Lung (tissue), 11 donors: ENCODE measurements at regions not wholly inside any gene's neighbourhood (a gene's known extent, or its start where the extent isn't known, plus 50 kb on each side); places are given as distances from the start of the nearest gene placed in this dataset.

Source experiments
- ATAC-seq: fragments of 200-7000 bp; cut with Tn5 transposase; one replicate; pipeline ENCODE4 v1.9.1; 2020; ENCODE audit warnings: moderate number of reproducible peaks; ENCODE audit not compliant: insufficient read depth, low FRiP score
- DNase-seq, 3 donors: peaks; one replicate each; pipeline ENCODE4 v3.0.0-alpha.2; 2013 to 2017
- H3K27ac ChIP-seq, 2 donors: one replicate each; pipeline ENCODE4 v1.5.1; 2013; ENCODE audit warnings: mild to moderate bottlenecking in 2 of 2, moderate library complexity in 2 of 2, control low read depth in 1 of 2, inconsistent platforms in 1 of 2, low read depth in 1 of 2, low read length in 1 of 2
- H3K27me3 ChIP-seq, 3 donors: one replicate each; pipeline ENCODE4 v1.5.1; 2013; ENCODE audit warnings: low read length in 2 of 3; ENCODE audit not compliant: control insufficient read depth in 3 of 3, insufficient read depth in 3 of 3
- H3K36me3 ChIP-seq, 4 donors: one replicate each; pipeline ENCODE4 v1.5.1; 2013; ENCODE audit warnings: low read length in 4 of 4, mild to moderate bottlenecking in 1 of 4, moderate library complexity in 1 of 4; ENCODE audit not compliant: control insufficient read depth in 4 of 4, insufficient read depth in 4 of 4
- H3K4me1 ChIP-seq, 5 donors: one replicate each; pipeline ENCODE4 v1.5.1; 2013; ENCODE audit warnings: low read length in 5 of 5, mild to moderate bottlenecking in 2 of 5, moderate library complexity in 1 of 5; ENCODE audit not compliant: control insufficient read depth in 5 of 5, insufficient read depth in 5 of 5
- H3K4me3 ChIP-seq: one replicate; pipeline ENCODE4 v1.5.1; 2013; ENCODE audit warnings: mild to moderate bottlenecking, control low read depth, moderate library complexity
- H3K9ac ChIP-seq, 2 donors: one replicate each; pipeline ENCODE4 v1.5.1; 2013; ENCODE audit warnings: low read length in 2 of 2, control low read depth in 1 of 2; ENCODE audit not compliant: insufficient read depth in 1 of 2
- H3K9me3 ChIP-seq, 4 donors: one replicate each; pipeline ENCODE4 v1.5.1; 2013; ENCODE audit warnings: low read length in 3 of 4, mild to moderate bottlenecking in 1 of 4, moderate library complexity in 1 of 4; ENCODE audit not compliant: control insufficient read depth in 4 of 4, insufficient read depth in 3 of 4
- WGBS, 2 donors: extraction: QIAGEN DNeasy Blood & Tissue Kit; methylation state at CpG; one replicate each; pipeline ENCODE4 v1.1.7; 2013; 5-methylcytosine and 5-hydroxymethylcytosine counted together
- TF ChIP-seq, protein P1 (sequence below): IDR thresholded peaks from 2 replicates; pipeline ENCODE4 v1.5.1; 2012; ENCODE audit warnings: mild to moderate bottlenecking; ENCODE audit errors: control extremely low read depth, extremely low read depth
- donor health status: control.
- donor health status: control.
- donor health status: Bipolar disorder and iron deficiency.
- donor health status: healthy.
- donor health status: DM: yes; HTN: yes; CAD: no.

DNA sequence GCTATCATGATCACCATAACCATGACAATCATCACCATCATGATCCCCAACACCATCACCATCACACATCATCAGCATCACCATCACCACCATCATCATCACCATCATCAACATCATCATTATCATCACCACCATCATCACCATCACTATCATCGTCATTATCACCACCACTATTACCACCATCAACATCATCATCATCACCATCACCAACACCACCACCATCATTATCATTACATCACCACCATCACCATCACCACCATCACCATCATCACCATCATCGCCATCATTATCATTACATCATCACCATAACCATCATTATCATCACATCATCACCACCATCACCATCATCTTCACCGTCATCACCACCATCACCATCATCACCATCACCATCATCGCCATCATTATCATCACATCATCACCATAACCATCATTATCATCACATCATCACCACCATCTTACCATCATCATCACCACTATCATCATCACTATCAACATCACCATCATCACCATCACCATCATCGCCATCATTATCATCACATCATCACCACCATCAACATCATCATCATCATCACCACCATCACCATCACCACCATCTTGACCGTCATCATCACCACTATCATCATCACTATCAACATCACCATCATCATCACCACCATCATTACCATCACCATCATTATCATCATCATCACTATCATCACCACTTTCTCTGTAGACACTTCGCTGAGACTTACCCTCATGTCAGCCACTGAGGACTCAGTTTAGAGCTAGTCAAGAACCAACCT, 366.0 kb downstream of the C16orf95 start:
- no peaks in the 10 kb centered on the region for H3K36me3 ChIP-seq
- H3K4me1 ChIP-seq = peaks cover 0 to 5% (median 0%) of the 10 kb centered on the region in 5 donors
- H3K9me3 ChIP-seq = peaks cover 0 to 16% (median 0%) of the 10 kb centered on the region in 4 donors
- no peak for ATAC-seq
- H3K4me3 ChIP-seq = no peak overlapping the region
- H3K27me3 ChIP-seq = peaks cover 0 to 7% (median 3%) of the 10 kb centered on the region in 3 donors
- 95 to 97% methylated on average over 7 of the region's 7 CpGs for WGBS, 2 donors
- H3K27ac ChIP-seq = no peak overlapping the region
- no peak for DNase-seq
- TF ChIP-seq, protein P1, sequence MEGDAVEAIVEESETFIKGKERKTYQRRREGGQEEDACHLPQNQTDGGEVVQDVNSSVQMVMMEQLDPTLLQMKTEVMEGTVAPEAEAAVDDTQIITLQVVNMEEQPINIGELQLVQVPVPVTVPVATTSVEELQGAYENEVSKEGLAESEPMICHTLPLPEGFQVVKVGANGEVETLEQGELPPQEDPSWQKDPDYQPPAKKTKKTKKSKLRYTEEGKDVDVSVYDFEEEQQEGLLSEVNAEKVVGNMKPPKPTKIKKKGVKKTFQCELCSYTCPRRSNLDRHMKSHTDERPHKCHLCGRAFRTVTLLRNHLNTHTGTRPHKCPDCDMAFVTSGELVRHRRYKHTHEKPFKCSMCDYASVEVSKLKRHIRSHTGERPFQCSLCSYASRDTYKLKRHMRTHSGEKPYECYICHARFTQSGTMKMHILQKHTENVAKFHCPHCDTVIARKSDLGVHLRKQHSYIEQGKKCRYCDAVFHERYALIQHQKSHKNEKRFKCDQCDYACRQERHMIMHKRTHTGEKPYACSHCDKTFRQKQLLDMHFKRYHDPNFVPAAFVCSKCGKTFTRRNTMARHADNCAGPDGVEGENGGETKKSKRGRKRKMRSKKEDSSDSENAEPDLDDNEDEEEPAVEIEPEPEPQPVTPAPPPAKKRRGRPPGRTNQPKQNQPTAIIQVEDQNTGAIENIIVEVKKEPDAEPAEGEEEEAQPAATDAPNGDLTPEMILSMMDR = no peak
- no peak overlapping the region for H3K9ac ChIP-seq

DNA sequence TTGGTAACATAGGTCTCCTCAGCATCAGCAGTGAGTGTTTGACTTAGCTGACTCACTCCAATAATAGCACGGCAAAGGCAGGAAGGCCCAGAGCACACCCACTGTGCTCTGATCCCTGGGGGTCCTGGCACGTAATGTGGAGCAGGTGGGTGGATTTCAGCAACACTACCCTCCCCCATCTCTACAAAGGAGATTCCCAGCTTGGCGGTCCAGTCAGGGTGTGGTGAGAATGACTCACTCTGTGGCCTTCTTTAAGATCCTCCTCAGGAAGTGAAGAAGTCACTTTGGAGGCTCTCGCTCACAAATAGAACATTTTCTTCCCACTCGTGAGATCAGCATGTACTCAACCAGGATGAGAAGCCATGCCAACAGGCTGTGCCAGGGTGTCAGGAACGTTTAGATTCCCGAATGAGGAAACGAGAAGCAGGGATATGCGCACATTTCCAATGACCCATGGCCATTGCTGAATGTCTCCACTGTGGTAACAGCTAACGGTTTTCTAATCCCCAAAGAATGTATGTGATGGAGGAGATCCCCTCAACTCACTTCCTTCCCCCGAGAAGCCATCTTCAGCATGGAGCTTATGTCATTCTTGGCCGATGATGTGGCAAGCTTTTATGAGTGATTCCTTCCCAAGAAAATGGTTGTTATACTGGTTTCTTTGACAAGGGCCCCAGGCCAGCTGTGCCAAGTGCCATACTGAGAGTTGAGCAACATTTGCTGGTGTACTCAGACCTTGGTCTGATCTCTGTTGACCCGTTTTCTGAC, 365.2 kb downstream of the C16orf95 start:
- TF ChIP-seq, protein P1 = no peak
- Histone ChIP-seq H3K4me1 (peaks cover 0 to 5% (median 2%) of the 10 kb centered on the region in 5 donors), H3K36me3 (no peaks in the 10 kb centered on the region), H3K9ac (no peak overlapping the region), H3K27me3 (peaks cover 0 to 7% (median 3%) of the 10 kb centered on the region in 3 donors), H3K9me3 (peaks cover 0 to 16% (median 0%) of the 10 kb centered on the region in 4 donors), H3K27ac (no peak overlapping the region), H3K4me3 (no peak overlapping the region)
- DNase-seq (no peak), ATAC-seq (peak; percentile 6)
- WGBS, 2 donors = 79 to 86% methylated on average over 13 of the region's 13 CpGs

DNA sequence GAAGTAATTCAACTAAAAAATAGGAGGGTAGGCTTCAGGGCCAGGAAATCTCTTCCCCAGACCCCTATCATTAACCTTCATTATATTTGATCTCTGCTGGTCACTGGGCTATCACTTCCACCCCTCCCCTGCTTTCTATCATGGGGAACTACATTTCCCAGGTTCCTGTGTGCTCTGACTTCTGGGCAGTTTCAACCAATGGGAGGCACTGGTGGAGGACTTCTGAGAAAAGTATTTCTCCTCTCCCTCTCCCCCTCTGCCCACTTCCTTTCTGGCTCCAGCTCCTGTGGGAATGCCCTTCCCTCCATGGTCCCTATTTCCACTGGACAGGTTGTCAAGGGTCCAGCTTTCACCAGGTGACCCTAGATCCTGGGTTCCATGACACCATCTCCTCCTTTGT, 364.4 kb downstream of the C16orf95 start:
- Histone ChIP-seq H3K27me3 (peaks cover 0 to 7% (median under 1%) of the 10 kb centered on the region in 3 donors), H3K9me3 (peaks cover 0 to 18% (median 0%) of the 10 kb centered on the region in 4 donors), H3K36me3 (no peaks in the 10 kb centered on the region), H3K4me3 (no peak overlapping the region), H3K27ac (no peak overlapping the region), H3K4me1 (peaks cover 0 to 5% (median 2%) of the 10 kb centered on the region in 5 donors), H3K9ac (no peak overlapping the region)
- DNase-seq = no peak
- TF ChIP-seq, protein P1 = no peak
- no peak for ATAC-seq
